ENCODE measurements at regions not wholly inside any gene's neighbourhood (a gene's known extent, or its start where the extent isn't known, plus 50 kb on each side); places are given as distances from the start of the nearest gene placed in this dataset.

- no peak overlapping the region for H3K4me3 ChIP-seq (ENCODE audit: low read length)
- H3K9me3 ChIP-seq (replicated peaks; ENCODE audit: insufficient read depth, low read length), result no peaks in the 10 kb centered on the region
- no peaks in the 10 kb centered on the region for H3K79me2 ChIP-seq (ENCODE audit: low read length)
- H3K9ac ChIP-seq (ENCODE audit: low read length), result no peak overlapping the region
- H3K27me3 ChIP-seq (replicated peaks; ENCODE audit: insufficient read depth, low read length), result no peaks in the 10 kb centered on the region
- H4K20me1 ChIP-seq (ENCODE audit: insufficient read depth, low read length), result no peaks in the 10 kb centered on the region
- H3K4me1 ChIP-seq (ENCODE audit: low read length), result no peaks in the 10 kb centered on the region
- no peak overlapping the region for H3K27ac ChIP-seq (ENCODE audit: low read length)
- H3K36me3 ChIP-seq (replicated peaks; ENCODE audit: insufficient read depth, low read length), result no peaks in the 10 kb centered on the region
- TF ChIP-seq EZH2 (optimal IDR thresholded peaks at IDR 0.05; ENCODE audit: low read depth, low read length) (no peak), EZH2phosphoT487 (IDR thresholded peaks at IDR 0.05; ENCODE audit: low read length) (no peak)
- TF ChIP-seq, protein P1, sequence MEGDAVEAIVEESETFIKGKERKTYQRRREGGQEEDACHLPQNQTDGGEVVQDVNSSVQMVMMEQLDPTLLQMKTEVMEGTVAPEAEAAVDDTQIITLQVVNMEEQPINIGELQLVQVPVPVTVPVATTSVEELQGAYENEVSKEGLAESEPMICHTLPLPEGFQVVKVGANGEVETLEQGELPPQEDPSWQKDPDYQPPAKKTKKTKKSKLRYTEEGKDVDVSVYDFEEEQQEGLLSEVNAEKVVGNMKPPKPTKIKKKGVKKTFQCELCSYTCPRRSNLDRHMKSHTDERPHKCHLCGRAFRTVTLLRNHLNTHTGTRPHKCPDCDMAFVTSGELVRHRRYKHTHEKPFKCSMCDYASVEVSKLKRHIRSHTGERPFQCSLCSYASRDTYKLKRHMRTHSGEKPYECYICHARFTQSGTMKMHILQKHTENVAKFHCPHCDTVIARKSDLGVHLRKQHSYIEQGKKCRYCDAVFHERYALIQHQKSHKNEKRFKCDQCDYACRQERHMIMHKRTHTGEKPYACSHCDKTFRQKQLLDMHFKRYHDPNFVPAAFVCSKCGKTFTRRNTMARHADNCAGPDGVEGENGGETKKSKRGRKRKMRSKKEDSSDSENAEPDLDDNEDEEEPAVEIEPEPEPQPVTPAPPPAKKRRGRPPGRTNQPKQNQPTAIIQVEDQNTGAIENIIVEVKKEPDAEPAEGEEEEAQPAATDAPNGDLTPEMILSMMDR (IDR thresholded peaks at IDR 0.05; ENCODE audit: low read length), result no peak
- no peak overlapping the region for H3K4me2 ChIP-seq (ENCODE audit: low read depth, low read length)
- no peaks in the 10 kb centered on the region for H3K9me2 ChIP-seq (replicated peaks; ENCODE audit: insufficient read depth, low read length)
- DNase-seq, result no peak
- no peaks in the 10 kb centered on the region for H3F3A ChIP-seq (ENCODE audit: insufficient read depth, low read length)
- no peak overlapping the region for H2AFZ ChIP-seq (ENCODE audit: low read length)
These were observed 220.2 kb downstream of the TGFB2 start for GRCh38 chr1:218565377-218565776.

GRCh38 chr1:218568962-218569550, 223.9 kb downstream of the TGFB2 start:
- Histone ChIP-seq H3K9me2 (replicated peaks; ENCODE audit: insufficient read depth, low read length) (no peaks in the 10 kb centered on the region), H2AFZ (ENCODE audit: low read length) (no peak overlapping the region), H3K36me3 (replicated peaks; ENCODE audit: insufficient read depth, low read length) (no peaks in the 10 kb centered on the region), H3K9me3 (replicated peaks; ENCODE audit: insufficient read depth, low read length) (no peaks in the 10 kb centered on the region), H3K27me3 (replicated peaks; ENCODE audit: insufficient read depth, low read length) (no peaks in the 10 kb centered on the region), H3K27ac (ENCODE audit: low read length) (no peak overlapping the region), H4K20me1 (ENCODE audit: insufficient read depth, low read length) (no peaks in the 10 kb centered on the region), H3K79me2 (ENCODE audit: low read length) (no peaks in the 10 kb centered on the region), H3K9ac (ENCODE audit: low read length) (no peak overlapping the region), H3F3A (ENCODE audit: insufficient read depth, low read length) (no peaks in the 10 kb centered on the region), H3K4me2 (ENCODE audit: low read depth, low read length) (no peak overlapping the region), H3K4me3 (ENCODE audit: low read length) (no peak overlapping the region), H3K4me1 (ENCODE audit: low read length) (no peaks in the 10 kb centered on the region)
- DNase-seq, result no peak
- TF ChIP-seq EZH2phosphoT487 (IDR thresholded peaks at IDR 0.05; ENCODE audit: low read length) (no peak), EZH2 (optimal IDR thresholded peaks at IDR 0.05; ENCODE audit: low read depth, low read length) (no peak)
- TF ChIP-seq, protein P1 (IDR thresholded peaks at IDR 0.05; ENCODE audit: low read length), result no peak

- Histone ChIP-seq H3K9me3 (replicated peaks; ENCODE audit: insufficient read depth, low read length) (no peaks in the 10 kb centered on the region), H3K9ac (ENCODE audit: low read length) (no peak overlapping the region), H3F3A (ENCODE audit: insufficient read depth, low read length) (no peaks in the 10 kb centered on the region), H4K20me1 (ENCODE audit: insufficient read depth, low read length) (no peaks in the 10 kb centered on the region), H2AFZ (ENCODE audit: low read length) (no peak overlapping the region), H3K79me2 (ENCODE audit: low read length) (no peaks in the 10 kb centered on the region), H3K4me1 (ENCODE audit: low read length) (no peaks in the 10 kb centered on the region), H3K4me2 (ENCODE audit: low read depth, low read length) (no peak overlapping the region), H3K27me3 (replicated peaks; ENCODE audit: insufficient read depth, low read length) (no peaks in the 10 kb centered on the region), H3K4me3 (ENCODE audit: low read length) (no peak overlapping the region), H3K27ac (ENCODE audit: low read length) (no peak overlapping the region), H3K36me3 (replicated peaks; ENCODE audit: insufficient read depth, low read length) (no peaks in the 10 kb centered on the region), H3K9me2 (replicated peaks; ENCODE audit: insufficient read depth, low read length) (no peaks in the 10 kb centered on the region)
- DNase-seq, result no peak
- no peak for TF ChIP-seq EZH2phosphoT487 (IDR thresholded peaks at IDR 0.05; ENCODE audit: low read length)
- TF ChIP-seq EZH2 (optimal IDR thresholded peaks at IDR 0.05; ENCODE audit: low read depth, low read length), result no peak
- TF ChIP-seq, protein P1 (IDR thresholded peaks at IDR 0.05; ENCODE audit: low read length), result no peak
These were observed 225.3 kb downstream of the TGFB2 start for GRCh38 chr1:218570456-218570855.

Data from MM.1S (cell line).